WERI-Rb-1 (cell line): ENCODE measurements at regions not wholly inside any gene's neighbourhood (a gene's known extent, or its start where the extent isn't known, plus 50 kb on each side); places are given as distances from the start of the nearest gene placed in this dataset.

Source experiments
- DNase-seq: peaks from one replicate; pipeline ENCODE4 v3.0.0-alpha.2; 2020
- H3K27ac ChIP-seq: fragments of 250-450 bp; sonication (Bioruptor Pico); 2 replicates; pipeline ENCODE4 v1.5.1; 2020; ENCODE audit warnings: mild to moderate bottlenecking, moderate library complexity
- H3K27me3 ChIP-seq: fragments of 250-450 bp; sonication (Bioruptor Pico); 2 replicates; pipeline ENCODE4 v1.5.1; 2021; ENCODE audit warnings: mild to moderate bottlenecking, low read depth, moderate library complexity; ENCODE audit not compliant: insufficient read depth, severe bottlenecking
- H3K36me3 ChIP-seq: fragments of 250-450 bp; sonication (Bioruptor Pico); 2 replicates; pipeline ENCODE4 v1.5.1; 2020; ENCODE audit warnings: mild to moderate bottlenecking, moderate library complexity
- H3K4me3 ChIP-seq: 2 replicates; pipeline ENCODE4 v1.5.1; 2011; ENCODE audit warnings: low read depth, mild to moderate bottlenecking, control low read depth, low read length
- H3K9me3 ChIP-seq: fragments of 250-450 bp; sonication (Bioruptor Pico); 2 replicates; pipeline ENCODE4 v1.5.1; 2021; ENCODE audit warnings: mild to moderate bottlenecking, moderate library complexity; ENCODE audit not compliant: severe bottlenecking
- CTCF ChIP-seq: IDR thresholded peaks from 2 replicates; pipeline ENCODE4 v1.5.1; 2011; ENCODE audit warnings: low read depth, mild to moderate bottlenecking, control low read depth, inconsistent platforms, low read length

GRCh38 chr5:93164690-93165089 lies 416.3 kb downstream of the NR2F1-AS1 start:
- TF ChIP-seq CTCF, result no peak
- DNase-seq, result no peak
- Histone ChIP-seq H3K36me3 (no peaks in the 10 kb centered on the region), H3K27me3 (no peaks in the 10 kb centered on the region), H3K4me3 (no peak overlapping the region), H3K9me3 (no peaks in the 10 kb centered on the region), H3K27ac (no peak overlapping the region)

- DNase-seq, result no peak
- TF ChIP-seq CTCF, result no peak
- Histone ChIP-seq H3K27me3 (no peaks in the 10 kb centered on the region), H3K9me3 (no peaks in the 10 kb centered on the region), H3K36me3 (no peaks in the 10 kb centered on the region), H3K27ac (no peak overlapping the region), H3K4me3 (no peak overlapping the region)
These were observed 417.9 kb downstream of the NR2F1-AS1 start for GRCh38 chr5:93163010-93163663.

- no peak for TF ChIP-seq CTCF
- no peaks in the 10 kb centered on the region for H3K36me3 ChIP-seq
- H3K27me3 ChIP-seq, result no peaks in the 10 kb centered on the region
- H3K4me3 ChIP-seq, result no peak overlapping the region
- no peak overlapping the region for H3K27ac ChIP-seq
- DNase-seq, result no peak
- H3K9me3 ChIP-seq, result no peaks in the 10 kb centered on the region
These were observed 419.1 kb downstream of the NR2F1-AS1 start for GRCh38 chr5:93161661-93162654.

GRCh38 chr5:93158841-93159240 lies 422.2 kb downstream of the NR2F1-AS1 start:
- H3K27ac ChIP-seq, result no peak overlapping the region
- H3K9me3 ChIP-seq, result no peaks in the 10 kb centered on the region
- H3K27me3 ChIP-seq, result no peaks in the 10 kb centered on the region
- no peaks in the 10 kb centered on the region for H3K36me3 ChIP-seq
- TF ChIP-seq CTCF, result no peak
- H3K4me3 ChIP-seq, result no peak overlapping the region
- no peak for DNase-seq

GRCh38 chr5:93156566-93156965 lies 424.5 kb downstream of the NR2F1-AS1 start:
- Histone ChIP-seq H3K4me3 (no peak overlapping the region), H3K27ac (no peak overlapping the region), H3K36me3 (no peaks in the 10 kb centered on the region), H3K9me3 (no peaks in the 10 kb centered on the region), H3K27me3 (no peaks in the 10 kb centered on the region)
- TF ChIP-seq CTCF, result no peak
- DNase-seq, result no peak
